Stimulated activated effector memory CD8-positive, alpha-beta T cell treated with anti-CD3 and anti-CD28 coated beads, Interleukin-12 subunit alpha, Interleukin-12 subunit beta, amount 100 ng/mL, for 72 hours (primary cell): ENCODE measurements at regions not wholly inside any gene's neighbourhood (a gene's known extent, or its start where the extent isn't known, plus 50 kb on each side); places are given as distances from the start of the nearest gene placed in this dataset.
A peak's percentile ranks its signal among the peaks of the same experiment; 100 is the strongest.

ENCODE experiments used
- ATAC-seq: fragments of 150-1000 bp; cut with Tn5 transposase; 2 replicates; pipeline ENCODE4 v1.10.0; 2021
- DNase-seq, 2 donors: peaks; one replicate each; pipeline ENCODE4 v3.0.0; 2021 to 2022; ENCODE audit warnings: low spot score in 2 of 2
- H3K27ac Mint-ChIP-seq: one replicate; pipeline ENCODE4 v1.8.0; 2022; ENCODE audit warnings: mild to moderate bottlenecking, mixed read lengths
- H3K36me3 Mint-ChIP-seq: one replicate; pipeline ENCODE4 v1.8.0; 2022; ENCODE audit warnings: mild to moderate bottlenecking, mixed read lengths
- H3K4me1 Mint-ChIP-seq: one replicate; pipeline ENCODE4 v1.8.0; 2022; ENCODE audit warnings: mixed read lengths
- H3K4me3 Mint-ChIP-seq: one replicate; pipeline ENCODE4 v1.8.0; 2022; ENCODE audit warnings: mild to moderate bottlenecking, mixed read lengths
- H3K9me3 Mint-ChIP-seq: one replicate; pipeline ENCODE4 v1.8.0; 2022; ENCODE audit warnings: mixed read lengths

DNA sequence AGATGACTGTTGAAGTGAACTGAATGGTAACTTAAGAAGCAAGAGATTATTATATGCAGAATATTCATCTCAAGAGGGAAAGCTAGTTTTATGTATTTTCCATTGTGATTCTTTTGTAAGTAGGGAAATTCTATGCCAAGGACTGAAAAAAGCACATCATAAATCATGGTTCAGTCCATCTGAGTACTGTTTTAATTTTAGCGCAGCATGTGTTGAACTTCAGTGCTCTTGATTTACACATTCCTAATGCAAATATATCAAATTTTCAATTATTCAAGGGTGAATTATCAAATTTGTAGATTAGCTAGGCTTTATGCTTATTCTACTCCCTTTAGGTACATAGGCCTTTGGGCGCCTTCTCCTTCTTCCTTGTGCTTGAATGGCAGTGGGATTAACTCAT is 50.3 kb upstream of the TCF12 start:
- Mint-ChIP-seq H3K4me3 (no peak overlapping the region), H3K27ac (no peak overlapping the region), H3K9me3 (no peaks in the 10 kb centered on the region), H3K36me3 (no peaks in the 10 kb centered on the region), H3K4me1 (no peaks in the 10 kb centered on the region)
- DNase-seq (no peak), ATAC-seq (no peak)

- Mint-ChIP-seq H3K27ac (no peak overlapping the region), H3K4me1 (no peaks in the 10 kb centered on the region), H3K9me3 (no peaks in the 10 kb centered on the region), H3K4me3 (no peak overlapping the region), H3K36me3 (no peaks in the 10 kb centered on the region)
- DNase-seq = no peak
- ATAC-seq = no peak
Measured at GRCh38 chr15:56866803-56867202, 51.6 kb upstream of the TCF12 start.

GRCh38 chr15:56857828-56858227 is 60.6 kb upstream of the TCF12 start:
- no peaks in the 10 kb centered on the region for H3K9me3 Mint-ChIP-seq
- DNase-seq (no peak), ATAC-seq (no peak)
- no peak overlapping the region for H3K27ac Mint-ChIP-seq
- H3K4me3 Mint-ChIP-seq = no peak overlapping the region
- no peaks in the 10 kb centered on the region for H3K36me3 Mint-ChIP-seq
- H3K4me1 Mint-ChIP-seq = no peaks in the 10 kb centered on the region

DNA sequence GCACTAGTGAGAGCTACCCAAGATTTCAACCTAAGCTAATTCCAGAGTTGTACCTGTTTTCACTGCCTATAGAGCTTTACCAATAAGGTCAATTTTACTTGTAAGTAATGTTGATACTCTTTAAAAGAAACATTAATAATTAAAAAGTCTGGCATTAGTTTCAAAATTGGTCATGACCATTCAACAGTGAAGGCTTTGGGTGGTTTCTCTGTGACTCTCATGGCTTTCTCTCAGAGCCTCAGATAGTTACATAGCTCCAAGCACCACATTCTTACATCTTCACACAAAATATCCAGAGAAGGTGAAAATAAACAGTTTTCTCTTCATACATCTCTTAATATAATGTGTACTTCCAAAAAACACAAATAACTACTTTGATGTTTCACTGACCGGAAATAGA is 61.5 kb upstream of the TCF12 start:
- ATAC-seq (no peak), DNase-seq (no peak)
- H3K36me3 Mint-ChIP-seq = no peaks in the 10 kb centered on the region
- H3K27ac Mint-ChIP-seq = no peak overlapping the region
- no peak overlapping the region for H3K4me3 Mint-ChIP-seq
- no peaks in the 10 kb centered on the region for H3K9me3 Mint-ChIP-seq
- no peaks in the 10 kb centered on the region for H3K4me1 Mint-ChIP-seq

- Mint-ChIP-seq H3K36me3 (no peaks in the 10 kb centered on the region), H3K4me3 (no peak overlapping the region), H3K27ac (no peak overlapping the region), H3K9me3 (no peaks in the 10 kb centered on the region), H3K4me1 (no peaks in the 10 kb centered on the region)
- DNase-seq (no peak), ATAC-seq (no peak)
Measured at GRCh38 chr15:56844892-56845291, 73.6 kb upstream of the TCF12 start.

GRCh38 chr15:56844471-56844870 is 74.0 kb upstream of the TCF12 start:
- Mint-ChIP-seq H3K27ac (no peak overlapping the region), H3K4me1 (no peaks in the 10 kb centered on the region), H3K9me3 (no peaks in the 10 kb centered on the region), H3K4me3 (no peak overlapping the region), H3K36me3 (no peaks in the 10 kb centered on the region)
- DNase-seq (no peak), ATAC-seq (no peak)

DNA sequence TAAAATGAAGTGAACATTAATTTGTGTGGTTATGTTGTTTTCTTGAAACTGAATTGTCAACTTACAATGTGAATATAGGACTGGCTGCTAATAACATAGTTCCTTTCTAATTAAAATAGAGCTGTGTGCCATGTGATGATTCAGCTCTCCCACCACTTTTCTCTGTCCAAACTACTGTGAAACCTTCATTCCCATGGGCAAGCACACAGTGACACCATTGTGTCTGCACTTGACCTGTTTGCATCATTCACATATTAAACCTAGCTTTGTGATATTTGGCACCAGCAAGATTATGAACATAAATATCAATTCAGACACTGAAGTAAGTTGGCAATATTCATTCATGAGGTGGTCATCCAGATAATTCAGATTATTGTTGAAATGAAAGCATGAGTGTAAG is 78.8 kb upstream of the TCF12 start:
- Mint-ChIP-seq H3K4me3 (no peak overlapping the region), H3K27ac (no peak overlapping the region), H3K4me1 (peaks cover 10% of the 10 kb centered on the region), H3K36me3 (no peaks in the 10 kb centered on the region), H3K9me3 (no peaks in the 10 kb centered on the region)
- DNase-seq = no peak
- ATAC-seq = no peak

DNA sequence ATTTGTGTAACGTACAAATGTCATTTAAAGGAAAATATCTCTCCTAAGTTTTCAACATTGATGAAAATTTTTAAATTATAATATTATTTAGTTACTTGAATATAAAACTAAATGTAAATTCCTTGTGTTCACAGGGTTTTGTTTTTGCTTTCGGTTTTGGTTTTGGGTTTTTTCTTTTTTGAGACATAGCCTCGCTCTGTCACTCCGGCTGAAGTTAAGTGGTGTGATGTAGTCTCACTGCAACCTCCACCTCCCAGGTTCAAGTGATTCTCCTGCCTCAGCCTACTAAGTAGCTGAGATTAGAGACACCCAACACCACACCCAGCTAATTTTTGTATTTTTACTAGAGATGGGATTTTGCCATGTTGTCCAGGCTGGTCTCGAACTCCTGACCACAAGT is 79.3 kb upstream of the TCF12 start:
- ATAC-seq = no peak
- peak overlapping the region; percentile 23 for H3K27ac Mint-ChIP-seq
- no peaks in the 10 kb centered on the region for H3K9me3 Mint-ChIP-seq
- H3K4me3 Mint-ChIP-seq = no peak overlapping the region
- no peaks in the 10 kb centered on the region for H3K36me3 Mint-ChIP-seq
- DNase-seq = no peak
- H3K4me1 Mint-ChIP-seq = peaks cover 10% of the 10 kb centered on the region

DNA sequence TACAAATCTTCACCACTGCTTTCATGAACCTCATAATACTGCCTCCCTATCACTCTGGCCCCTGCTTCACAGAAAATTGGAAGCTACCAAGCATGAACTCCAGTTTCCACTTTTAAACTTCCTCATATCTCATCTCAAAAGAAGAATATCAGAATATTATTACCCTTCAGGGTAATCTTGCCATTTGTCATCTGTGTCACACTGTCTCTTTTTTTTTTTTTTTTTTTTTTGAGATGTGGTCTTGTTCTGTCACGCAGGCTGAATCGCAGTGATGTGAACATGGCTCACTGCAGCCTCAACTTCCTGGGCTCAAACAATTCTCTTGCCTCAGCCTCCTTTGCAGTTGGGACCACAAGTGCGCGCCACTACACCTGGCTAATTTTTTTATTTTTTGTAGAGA is 80.4 kb upstream of the TCF12 start:
- ATAC-seq (no peak), DNase-seq (no peak)
- H3K9me3 Mint-ChIP-seq = no peaks in the 10 kb centered on the region
- H3K36me3 Mint-ChIP-seq = no peaks in the 10 kb centered on the region
- no peak overlapping the region for H3K27ac Mint-ChIP-seq
- H3K4me3 Mint-ChIP-seq = no peak overlapping the region
- H3K4me1 Mint-ChIP-seq = peaks cover 10% of the 10 kb centered on the region

DNA sequence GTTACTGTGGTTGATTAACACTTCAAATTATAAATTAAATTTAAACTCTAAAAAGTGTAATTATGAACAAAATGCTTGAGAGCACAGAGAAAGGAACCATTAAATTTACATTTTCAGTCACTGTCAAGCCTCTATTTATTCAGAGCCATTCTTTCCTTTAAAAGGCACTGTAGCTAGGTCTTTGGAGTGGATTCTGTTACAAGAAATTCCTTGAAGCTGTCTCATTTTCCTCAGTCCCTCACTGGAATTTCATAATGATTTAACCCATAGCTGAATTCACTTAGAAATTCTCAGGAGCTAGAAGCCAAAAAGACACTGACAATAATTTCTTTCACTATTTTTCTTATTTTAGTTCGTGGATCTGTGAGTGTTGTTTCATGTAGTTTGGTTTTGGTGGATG is 81.2 kb upstream of the TCF12 start:
- no peak overlapping the region for H3K4me3 Mint-ChIP-seq
- no peaks in the 10 kb centered on the region for H3K36me3 Mint-ChIP-seq
- H3K27ac Mint-ChIP-seq = no peak overlapping the region
- H3K9me3 Mint-ChIP-seq = no peaks in the 10 kb centered on the region
- DNase-seq (no peak), ATAC-seq (no peak)
- H3K4me1 Mint-ChIP-seq = peaks cover 10% of the 10 kb centered on the region

- ATAC-seq (no peak), DNase-seq (no peak)
- no peaks in the 10 kb centered on the region for H3K9me3 Mint-ChIP-seq
- H3K36me3 Mint-ChIP-seq = no peaks in the 10 kb centered on the region
- no peak overlapping the region for H3K27ac Mint-ChIP-seq
- H3K4me1 Mint-ChIP-seq = peaks cover 10% of the 10 kb centered on the region
- H3K4me3 Mint-ChIP-seq = no peak overlapping the region
Measured at GRCh38 chr15:56835718-56836171, 82.7 kb upstream of the TCF12 start.

DNA sequence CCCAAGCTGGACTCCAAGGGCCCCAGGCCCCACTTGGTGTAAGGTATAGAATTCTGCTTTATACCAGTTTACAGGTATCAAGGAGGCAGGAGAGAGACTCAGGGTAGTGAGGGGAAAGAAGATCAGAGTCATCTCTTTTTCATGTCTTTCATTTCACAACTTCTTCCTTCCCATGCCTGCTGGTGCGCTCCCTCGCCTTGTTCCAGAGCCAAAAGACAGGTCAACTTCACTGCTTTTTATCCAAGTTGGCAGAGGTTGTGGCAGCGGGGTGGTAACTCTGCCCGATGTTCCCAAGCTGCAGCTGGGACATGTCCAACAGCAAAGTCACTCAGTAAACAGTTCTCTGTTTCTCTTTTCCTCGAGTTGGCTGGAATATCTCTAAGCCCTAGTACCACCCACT is 86.3 kb upstream of the TCF12 start:
- no peak for ATAC-seq
- no peak for DNase-seq
- Mint-ChIP-seq H3K4me3 (no peak overlapping the region), H3K27ac (no peak overlapping the region), H3K9me3 (no peaks in the 10 kb centered on the region), H3K4me1 (no peaks in the 10 kb centered on the region), H3K36me3 (no peaks in the 10 kb centered on the region)

DNA sequence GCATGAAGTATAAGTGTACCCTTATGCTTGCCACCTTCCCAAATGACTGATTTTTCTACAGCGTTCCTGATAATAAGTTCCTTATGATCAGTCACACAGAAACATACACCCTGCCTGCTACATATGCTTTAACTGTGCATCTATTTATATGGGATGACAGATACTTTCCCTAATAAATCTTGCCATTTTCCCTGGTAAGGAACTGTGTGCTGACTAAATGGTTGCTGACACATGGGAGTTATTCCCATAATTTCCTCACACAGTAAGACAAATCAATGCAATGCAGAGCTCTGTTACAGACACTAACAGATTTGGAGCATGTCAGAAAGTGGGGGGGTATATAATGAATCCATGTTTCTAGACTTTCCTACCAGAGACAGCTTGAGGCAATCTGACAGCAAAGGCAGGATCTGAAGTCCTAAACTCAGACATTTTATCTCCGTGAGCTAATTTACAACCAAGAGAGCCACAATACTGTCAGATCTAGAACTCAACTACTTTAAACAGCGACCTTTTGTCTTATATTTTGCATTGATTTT is 86.9 kb upstream of the TCF12 start:
- no peak for ATAC-seq
- DNase-seq = no peak
- no peaks in the 10 kb centered on the region for H3K36me3 Mint-ChIP-seq
- H3K9me3 Mint-ChIP-seq = no peaks in the 10 kb centered on the region
- no peaks in the 10 kb centered on the region for H3K4me1 Mint-ChIP-seq
- H3K4me3 Mint-ChIP-seq = no peak overlapping the region
- H3K27ac Mint-ChIP-seq = no peak overlapping the region

DNA sequence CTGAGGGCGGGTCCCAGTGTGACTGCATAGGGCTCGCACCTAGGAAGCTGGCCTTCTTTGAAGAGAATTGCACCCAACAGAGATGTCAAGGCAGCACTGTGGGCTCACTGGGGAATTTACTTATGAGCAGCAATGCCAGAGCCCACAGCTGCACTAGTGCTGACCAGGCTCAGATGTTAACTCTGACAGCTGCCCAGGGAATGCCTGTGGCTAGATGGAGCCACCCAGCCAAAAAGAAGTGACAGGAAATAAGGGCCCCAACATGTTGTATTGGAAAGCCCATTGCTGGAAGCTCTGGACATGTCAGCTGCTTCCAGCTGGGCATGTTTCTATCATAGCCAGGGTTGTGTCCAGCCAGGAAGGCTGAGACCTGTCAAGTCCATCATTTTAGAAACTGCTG is 90.9 kb upstream of the ZNF280D start:
- Mint-ChIP-seq H3K4me3 (no peak overlapping the region), H3K27ac (no peak overlapping the region), H3K36me3 (no peaks in the 10 kb centered on the region), H3K9me3 (no peaks in the 10 kb centered on the region), H3K4me1 (peaks cover 6% of the 10 kb centered on the region)
- DNase-seq (no peak), ATAC-seq (no peak)

DNA sequence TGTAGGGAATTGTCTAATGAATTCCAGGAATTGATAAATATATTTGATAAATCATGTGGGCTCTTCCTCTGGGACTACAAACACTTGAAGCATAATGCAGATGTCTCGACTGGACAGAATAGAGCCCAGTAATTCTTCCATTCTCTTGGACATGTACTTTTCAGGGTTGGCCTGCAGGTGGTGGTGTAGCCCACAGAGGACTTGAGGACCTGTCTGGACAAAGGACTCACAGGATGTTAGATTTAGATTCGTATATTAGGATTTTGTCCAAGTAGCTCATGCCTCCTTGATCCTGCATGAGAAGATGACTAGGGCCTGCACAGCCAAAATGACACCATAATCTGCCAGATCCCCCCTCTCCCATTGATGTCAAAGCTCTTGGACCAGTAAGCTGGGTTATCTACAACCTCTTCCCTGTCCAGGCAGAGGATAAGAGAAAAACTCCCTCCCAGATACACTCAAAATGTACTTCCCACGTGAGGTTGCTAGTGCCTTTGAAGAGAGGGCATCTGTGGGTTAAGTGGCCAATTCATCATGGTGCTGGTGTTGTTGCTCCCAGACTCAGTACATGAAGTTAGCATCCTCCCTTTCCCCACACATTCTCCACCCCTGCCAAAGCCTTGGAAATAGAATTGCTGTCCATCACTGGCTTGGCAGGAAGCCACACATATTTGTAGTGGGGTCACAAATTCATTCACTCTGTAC is 88.6 kb upstream of the ZNF280D start:
- Mint-ChIP-seq H3K36me3 (no peaks in the 10 kb centered on the region), H3K4me1 (peaks cover 6% of the 10 kb centered on the region), H3K9me3 (no peaks in the 10 kb centered on the region), H3K4me3 (no peak overlapping the region), H3K27ac (no peak overlapping the region)
- peak; percentile 78 for ATAC-seq
- DNase-seq = peak; percentile 8 to 56

- Mint-ChIP-seq H3K27ac (peak overlapping the region; percentile 3), H3K4me3 (no peak overlapping the region), H3K36me3 (no peaks in the 10 kb centered on the region), H3K4me1 (peaks cover 6% of the 10 kb centered on the region), H3K9me3 (no peaks in the 10 kb centered on the region)
- peak in 1 of 2 donors; percentile 22 for DNase-seq
- no peak for ATAC-seq
Measured at GRCh38 chr15:56820333-56820732, 87.0 kb upstream of the ZNF280D start.
